IPS-18a (cell line): ENCODE measurements at regions not wholly inside any gene's neighbourhood (a gene's known extent, or its start where the extent isn't known, plus 50 kb on each side); places are given as distances from the start of the nearest gene placed in this dataset.
"Not testable (repeated sequence)": the region's sequence is repeated elsewhere in the genome, so short reads cannot be mapped to it uniquely, and the experiment has no call there.

Experiments
- H3K27ac ChIP-seq: one replicate; pipeline ENCODE4 v1.5.1; 2013; ENCODE audit warnings: low read length
- H3K27me3 ChIP-seq: one replicate; pipeline ENCODE4 v1.6.1; 2013; ENCODE audit warnings: mild to moderate bottlenecking, low read length; ENCODE audit not compliant: control insufficient read depth, insufficient read depth
- H3K36me3 ChIP-seq: one replicate; pipeline ENCODE4 v1.6.1; 2013; ENCODE audit warnings: low read depth, low read length; ENCODE audit not compliant: control insufficient read depth
- H3K4me1 ChIP-seq: one replicate; pipeline ENCODE4 v1.6.1; 2013; ENCODE audit warnings: low read depth, low read length; ENCODE audit not compliant: control insufficient read depth
- H3K4me3 ChIP-seq: one replicate; pipeline ENCODE4 v1.5.1; 2013; ENCODE audit warnings: low read length
- H3K9ac ChIP-seq: one replicate; pipeline ENCODE4 v1.6.1; 2013; ENCODE audit warnings: mild to moderate bottlenecking, low read length, moderate library complexity
- H3K9me3 ChIP-seq: one replicate; pipeline ENCODE4 v1.6.1; 2013; ENCODE audit warnings: low read depth, low read length; ENCODE audit not compliant: control insufficient read depth

- H3K27me3 ChIP-seq: no peaks in the 10 kb centered on the region
- H3K27ac ChIP-seq: no peak overlapping the region
Observed at GRCh38 chr16:79839466-79840341, 239.2 kb upstream of the MAF start.

GRCh38 chr16:79838496-79839259 lies 238.1 kb upstream of the MAF start:
- H3K9me3 ChIP-seq: no peaks in the 10 kb centered on the region
- no peak overlapping the region for H3K27ac ChIP-seq
- no peaks in the 10 kb centered on the region for H3K4me1 ChIP-seq
- H3K9ac ChIP-seq: no peak overlapping the region
- H3K36me3 ChIP-seq: no peaks in the 10 kb centered on the region
- no peaks in the 10 kb centered on the region for H3K27me3 ChIP-seq
- H3K4me3 ChIP-seq: no peak overlapping the region

More at GRCh38 chr16:79839466-79840341, 239.2 kb upstream of the MAF start:
- Histone ChIP-seq H3K9me3 (no peaks in the 10 kb centered on the region), H3K9ac (no peak overlapping the region), H3K4me1 (no peaks in the 10 kb centered on the region), H3K4me3 (no peak overlapping the region), H3K36me3 (no peaks in the 10 kb centered on the region)

- Histone ChIP-seq H3K9ac (no peak overlapping the region), H3K9me3 (no peaks in the 10 kb centered on the region), H3K27ac (no peak overlapping the region), H3K36me3 (no peaks in the 10 kb centered on the region), H3K4me1 (no peaks in the 10 kb centered on the region), H3K27me3 (no peaks in the 10 kb centered on the region), H3K4me3 (no peak overlapping the region)
Observed at GRCh38 chr16:79836144-79836543, 235.6 kb upstream of the MAF start.

GRCh38 chr16:79835194-79835593 lies 234.7 kb upstream of the MAF start:
- Histone ChIP-seq H3K27me3 (no peaks in the 10 kb centered on the region), H3K4me3 (no peak overlapping the region), H3K9ac (no peak overlapping the region), H3K4me1 (no peaks in the 10 kb centered on the region), H3K27ac (no peak overlapping the region), H3K36me3 (no peaks in the 10 kb centered on the region), H3K9me3 (no peaks in the 10 kb centered on the region)

GRCh38 chr16:79834720-79835119 lies 234.2 kb upstream of the MAF start:
- Histone ChIP-seq H3K36me3 (no peaks in the 10 kb centered on the region), H3K9me3 (no peaks in the 10 kb centered on the region), H3K4me1 (no peaks in the 10 kb centered on the region), H3K4me3 (no peak overlapping the region), H3K27me3 (no peaks in the 10 kb centered on the region), H3K27ac (no peak overlapping the region), H3K9ac (no peak overlapping the region)

- not testable (repeated sequence) for H3K27me3 ChIP-seq, H3K9ac ChIP-seq, H3K36me3 ChIP-seq, H3K27ac ChIP-seq, H3K4me1 ChIP-seq, H3K4me3 ChIP-seq, H3K9me3 ChIP-seq
Observed at GRCh38 chr16:79834003-79834402, 233.5 kb upstream of the MAF start.

GRCh38 chr16:79833559-79833958 lies 233.0 kb upstream of the MAF start:
- Histone ChIP-seq H3K27me3 (no peaks in the 10 kb centered on the region), H3K4me3 (no peak overlapping the region), H3K27ac (no peak overlapping the region), H3K36me3 (no peaks in the 10 kb centered on the region), H3K9me3 (no peaks in the 10 kb centered on the region), H3K9ac (no peak overlapping the region), H3K4me1 (no peaks in the 10 kb centered on the region)

- Histone ChIP-seq H3K27me3 (no peaks in the 10 kb centered on the region), H3K9me3 (no peaks in the 10 kb centered on the region), H3K36me3 (no peaks in the 10 kb centered on the region), H3K9ac (no peak overlapping the region), H3K4me3 (no peak overlapping the region), H3K4me1 (no peaks in the 10 kb centered on the region), H3K27ac (no peak overlapping the region)
Observed at GRCh38 chr16:79826732-79827475, 226.4 kb upstream of the MAF start.

- Histone ChIP-seq H3K9me3 (no peaks in the 10 kb centered on the region), H3K4me3 (no peak overlapping the region), H3K4me1 (no peaks in the 10 kb centered on the region), H3K36me3 (no peaks in the 10 kb centered on the region), H3K9ac (no peak overlapping the region), H3K27me3 (no peaks in the 10 kb centered on the region), H3K27ac (no peak overlapping the region)
Observed at GRCh38 chr16:79825002-79825401, 224.5 kb upstream of the MAF start.

GRCh38 chr16:79823639-79824038 lies 223.1 kb upstream of the MAF start:
- H3K27ac ChIP-seq: no peak overlapping the region
- H3K9ac ChIP-seq: no peak overlapping the region
- no peak overlapping the region for H3K4me3 ChIP-seq
- no peaks in the 10 kb centered on the region for H3K9me3 ChIP-seq
- no peaks in the 10 kb centered on the region for H3K36me3 ChIP-seq
- H3K4me1 ChIP-seq: no peaks in the 10 kb centered on the region
- no peaks in the 10 kb centered on the region for H3K27me3 ChIP-seq

GRCh38 chr16:79821911-79822310 lies 221.4 kb upstream of the MAF start:
- Histone ChIP-seq H3K4me1 (no peaks in the 10 kb centered on the region), H3K9me3 (no peaks in the 10 kb centered on the region), H3K4me3 (no peak overlapping the region), H3K27ac (no peak overlapping the region), H3K36me3 (no peaks in the 10 kb centered on the region), H3K27me3 (no peaks in the 10 kb centered on the region), H3K9ac (no peak overlapping the region)
